ENCODE measurements at regions not wholly inside any gene's neighbourhood (a gene's known extent, or its start where the extent isn't known, plus 50 kb on each side); places are given as distances from the start of the nearest gene placed in this dataset.

DNA sequence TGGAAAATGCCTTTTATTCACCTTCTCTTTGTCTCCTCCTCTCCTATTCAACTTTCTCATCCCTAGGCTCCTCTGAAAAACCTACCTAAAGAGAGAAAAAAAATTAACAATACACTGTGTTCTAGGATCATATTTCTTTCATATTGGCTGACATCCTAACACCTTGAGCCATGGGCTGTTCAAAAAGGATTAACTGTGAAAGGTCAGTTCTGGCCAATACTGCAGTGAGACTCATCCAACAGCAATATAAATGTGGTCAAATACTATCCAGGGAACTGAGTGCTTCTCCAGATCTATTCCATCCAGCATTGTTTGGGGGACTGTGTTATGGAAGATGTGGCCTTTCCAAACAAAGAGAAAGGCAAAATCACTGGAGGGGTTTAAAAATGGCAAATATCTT, 131.1 kb upstream of the MOCS2 start:
- no peaks in the 10 kb centered on the region for H3K9me3 ChIP-seq (ENCODE audit: low read length)
- H3K9ac ChIP-seq (ENCODE audit: low read length): no peak overlapping the region
- no peak overlapping the region for H3K4me2 ChIP-seq (ENCODE audit: low read length)
- no peaks in the 10 kb centered on the region for H3K27me3 ChIP-seq (ENCODE audit: insufficient read depth, low read length)
- H3K36me3 ChIP-seq (ENCODE audit: insufficient read depth, low read length): no peaks in the 10 kb centered on the region
- no peaks in the 10 kb centered on the region for H4K20me1 ChIP-seq (ENCODE audit: insufficient read depth, low read length)
- H3K27ac ChIP-seq (ENCODE audit: low read depth, low read length, poor library complexity, severe bottlenecking): no peak overlapping the region
- H3K79me2 ChIP-seq (ENCODE audit: insufficient read depth, low read length): no peaks in the 10 kb centered on the region
- H3K9me2 ChIP-seq (ENCODE audit: low read depth, low read length): no peaks in the 10 kb centered on the region
- no peak overlapping the region for H3K4me3 ChIP-seq (ENCODE audit: low read depth, low read length, poor library complexity, severe bottlenecking)
- no peaks in the 10 kb centered on the region for H3K4me1 ChIP-seq (ENCODE audit: insufficient read depth, low read length, severe bottlenecking)
- no peak for TF ChIP-seq EZH2 (IDR thresholded peaks at IDR 0.05; ENCODE audit: borderline replicate concordance, low read length)
- TF ChIP-seq, protein P1, sequence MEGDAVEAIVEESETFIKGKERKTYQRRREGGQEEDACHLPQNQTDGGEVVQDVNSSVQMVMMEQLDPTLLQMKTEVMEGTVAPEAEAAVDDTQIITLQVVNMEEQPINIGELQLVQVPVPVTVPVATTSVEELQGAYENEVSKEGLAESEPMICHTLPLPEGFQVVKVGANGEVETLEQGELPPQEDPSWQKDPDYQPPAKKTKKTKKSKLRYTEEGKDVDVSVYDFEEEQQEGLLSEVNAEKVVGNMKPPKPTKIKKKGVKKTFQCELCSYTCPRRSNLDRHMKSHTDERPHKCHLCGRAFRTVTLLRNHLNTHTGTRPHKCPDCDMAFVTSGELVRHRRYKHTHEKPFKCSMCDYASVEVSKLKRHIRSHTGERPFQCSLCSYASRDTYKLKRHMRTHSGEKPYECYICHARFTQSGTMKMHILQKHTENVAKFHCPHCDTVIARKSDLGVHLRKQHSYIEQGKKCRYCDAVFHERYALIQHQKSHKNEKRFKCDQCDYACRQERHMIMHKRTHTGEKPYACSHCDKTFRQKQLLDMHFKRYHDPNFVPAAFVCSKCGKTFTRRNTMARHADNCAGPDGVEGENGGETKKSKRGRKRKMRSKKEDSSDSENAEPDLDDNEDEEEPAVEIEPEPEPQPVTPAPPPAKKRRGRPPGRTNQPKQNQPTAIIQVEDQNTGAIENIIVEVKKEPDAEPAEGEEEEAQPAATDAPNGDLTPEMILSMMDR (IDR thresholded peaks at IDR 0.05; ENCODE audit: low read length): no peak
- H3F3A ChIP-seq (ENCODE audit: insufficient read depth, low read length): no peaks in the 10 kb centered on the region
- H2AFZ ChIP-seq (ENCODE audit: low read length): no peak overlapping the region

- no peak overlapping the region for H3K4me2 ChIP-seq (ENCODE audit: low read length)
- H3K79me2 ChIP-seq (ENCODE audit: insufficient read depth, low read length): no peaks in the 10 kb centered on the region
- H3K27me3 ChIP-seq (ENCODE audit: insufficient read depth, low read length): no peaks in the 10 kb centered on the region
- H4K20me1 ChIP-seq (ENCODE audit: insufficient read depth, low read length): no peaks in the 10 kb centered on the region
- no peak for TF ChIP-seq EZH2 (IDR thresholded peaks at IDR 0.05; ENCODE audit: borderline replicate concordance, low read length)
- TF ChIP-seq, protein P1 (IDR thresholded peaks at IDR 0.05; ENCODE audit: low read length): no peak
- no peak overlapping the region for H3K4me3 ChIP-seq (ENCODE audit: low read depth, low read length, poor library complexity, severe bottlenecking)
- H3K4me1 ChIP-seq (ENCODE audit: insufficient read depth, low read length, severe bottlenecking): no peaks in the 10 kb centered on the region
- no peak overlapping the region for H3K9ac ChIP-seq (ENCODE audit: low read length)
- H3K9me3 ChIP-seq (ENCODE audit: low read length): no peaks in the 10 kb centered on the region
- H2AFZ ChIP-seq (ENCODE audit: low read length): no peak overlapping the region
- no peak overlapping the region for H3K27ac ChIP-seq (ENCODE audit: low read depth, low read length, poor library complexity, severe bottlenecking)
- no peaks in the 10 kb centered on the region for H3K36me3 ChIP-seq (ENCODE audit: insufficient read depth, low read length)
- no peaks in the 10 kb centered on the region for H3F3A ChIP-seq (ENCODE audit: insufficient read depth, low read length)
- no peaks in the 10 kb centered on the region for H3K9me2 ChIP-seq (ENCODE audit: low read depth, low read length)
These were observed 132.0 kb upstream of the MOCS2 start for GRCh38 chr5:53241572-53241971.

GRCh38 chr5:53243403-53243802, 133.8 kb upstream of the MOCS2 start:
- H3K27me3 ChIP-seq (ENCODE audit: insufficient read depth, low read length): no peaks in the 10 kb centered on the region

More at GRCh38 chr5:53243403-53243802, 133.8 kb upstream of the MOCS2 start:
- H2AFZ ChIP-seq (ENCODE audit: low read length): no peak overlapping the region
- H3K4me2 ChIP-seq (ENCODE audit: low read length): no peak overlapping the region
- H3K9me3 ChIP-seq (ENCODE audit: low read length): no peaks in the 10 kb centered on the region
- H3K79me2 ChIP-seq (ENCODE audit: insufficient read depth, low read length): no peaks in the 10 kb centered on the region
- no peaks in the 10 kb centered on the region for H4K20me1 ChIP-seq (ENCODE audit: insufficient read depth, low read length)
- no peak overlapping the region for H3K27ac ChIP-seq (ENCODE audit: low read depth, low read length, poor library complexity, severe bottlenecking)
- no peak overlapping the region for H3K9ac ChIP-seq (ENCODE audit: low read length)
- no peaks in the 10 kb centered on the region for H3K9me2 ChIP-seq (ENCODE audit: low read depth, low read length)
- no peaks in the 10 kb centered on the region for H3F3A ChIP-seq (ENCODE audit: insufficient read depth, low read length)
- H3K4me3 ChIP-seq (ENCODE audit: low read depth, low read length, poor library complexity, severe bottlenecking): no peak overlapping the region
- H3K4me1 ChIP-seq (ENCODE audit: insufficient read depth, low read length, severe bottlenecking): no peaks in the 10 kb centered on the region
- TF ChIP-seq, protein P1 (IDR thresholded peaks at IDR 0.05; ENCODE audit: low read length): peak; percentile 43; the same call in 1 of the 2 replicates
- no peak for TF ChIP-seq EZH2 (IDR thresholded peaks at IDR 0.05; ENCODE audit: borderline replicate concordance, low read length)
- H3K36me3 ChIP-seq (ENCODE audit: insufficient read depth, low read length): no peaks in the 10 kb centered on the region
